NCI-H1436 (cell line): ENCODE measurements at regions not wholly inside any gene's neighbourhood (a gene's known extent, or its start where the extent isn't known, plus 50 kb on each side); places are given as distances from the start of the nearest gene placed in this dataset.
"Not testable (repeated sequence)": the region's sequence is repeated elsewhere in the genome, so short reads cannot be mapped to it uniquely, and the experiment has no call there.

ENCODE experiments used
- DNase-seq: peaks from one replicate; lab custom pipeline; 2025; lab: John Stamatoyannopoulos, UW

- DNase-seq: no peak
These were observed 542.5 kb upstream of the PTGER4 start for GRCh38 chr5:40137223-40137622.

- DNase-seq: no peak
These were observed 544.7 kb upstream of the PTGER4 start for GRCh38 chr5:40134883-40135520.

- no peak for DNase-seq
These were observed 555.3 kb upstream of the PTGER4 start for GRCh38 chr5:40124367-40124766.

GRCh38 chr5:40121236-40121635 lies 558.5 kb upstream of the PTGER4 start:
- DNase-seq: no peak

GRCh38 chr5:40112875-40113274 lies 566.8 kb upstream of the PTGER4 start:
- DNase-seq: no peak

- not testable (repeated sequence) for DNase-seq
These were observed 568.7 kb upstream of the PTGER4 start for GRCh38 chr5:40111036-40111435.

- DNase-seq: not testable (repeated sequence)
These were observed 570.8 kb upstream of the PTGER4 start for GRCh38 chr5:40108764-40109390.

GRCh38 chr5:40107786-40108185 lies 571.9 kb upstream of the PTGER4 start:
- not testable (repeated sequence) for DNase-seq

- DNase-seq: no peak
These were observed 572.9 kb upstream of the PTGER4 start for GRCh38 chr5:40106847-40107246.

- no peak for DNase-seq
These were observed 581.4 kb upstream of the PTGER4 start for GRCh38 chr5:40098313-40098712.

- DNase-seq: no peak
These were observed 586.2 kb upstream of the PTGER4 start for GRCh38 chr5:40093550-40093949.

GRCh38 chr5:40089269-40089668 lies 590.4 kb upstream of the PTGER4 start:
- DNase-seq: no peak

- DNase-seq: no peak
These were observed 595.1 kb upstream of the PTGER4 start for GRCh38 chr5:40084614-40085013.

GRCh38 chr5:40082313-40082712 lies 597.4 kb upstream of the PTGER4 start:
- DNase-seq: no peak

- DNase-seq: no peak
These were observed 599.5 kb upstream of the PTGER4 start for GRCh38 chr5:40080191-40080590.

- no peak for DNase-seq
These were observed 600.7 kb upstream of the PTGER4 start for GRCh38 chr5:40078898-40079575.

GRCh38 chr5:40074826-40075225 lies 604.9 kb upstream of the PTGER4 start:
- no peak for DNase-seq

- DNase-seq: no peak
These were observed 605.8 kb upstream of the PTGER4 start for GRCh38 chr5:40073927-40074326.

GRCh38 chr5:40071870-40072269 lies 607.8 kb upstream of the PTGER4 start:
- DNase-seq: no peak

- no peak for DNase-seq
These were observed 613.1 kb upstream of the PTGER4 start for GRCh38 chr5:40066616-40067015.

- no peak for DNase-seq
These were observed 626.9 kb upstream of the PTGER4 start for GRCh38 chr5:40052808-40053207.

GRCh38 chr5:40046792-40047191 lies 622.0 kb upstream of the DAB2 start:
- no peak for DNase-seq

- DNase-seq: no peak
These were observed 620.6 kb upstream of the DAB2 start for GRCh38 chr5:40045429-40045828.
